ENCODE measurements at regions not wholly inside any gene's neighbourhood (a gene's known extent, or its start where the extent isn't known, plus 50 kb on each side); places are given as distances from the start of the nearest gene placed in this dataset.
A peak's percentile ranks its signal among the peaks of the same experiment; 100 is the strongest.

DNA sequence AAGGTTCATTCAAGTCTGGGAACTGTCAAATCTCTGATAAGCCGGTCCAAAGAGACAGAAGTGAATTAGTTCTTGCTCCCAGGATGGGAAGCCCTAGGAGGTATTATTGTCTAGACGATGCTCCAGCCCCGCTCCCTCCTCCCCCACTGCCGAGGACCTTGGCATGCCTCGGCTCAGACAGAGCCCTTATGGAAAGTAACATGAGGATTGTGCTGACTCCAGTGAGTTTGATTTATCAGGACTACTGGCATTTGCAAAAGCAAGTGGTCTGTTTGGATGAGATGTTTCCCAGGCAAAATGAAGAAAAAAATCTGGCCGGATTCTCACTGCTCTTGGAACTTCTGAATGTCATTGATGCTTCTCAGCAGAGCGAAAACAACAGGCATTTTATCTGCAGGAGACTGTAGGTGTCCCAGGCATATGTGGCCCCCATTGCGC is 341.0 kb downstream of the ETS1 start:
- Histone ChIP-seq H2BK5ac (ENCODE audit: low read depth, low read length, poor library complexity, severe bottlenecking) (no peak overlapping the region), H3K23ac (ENCODE audit: low read depth, low read length) (no peak overlapping the region), H2AK5ac (ENCODE audit: low read depth, low read length) (no peak overlapping the region), H2AFZ (replicated peaks; ENCODE audit: low read length, poor library complexity) (no peak overlapping the region), H3K4ac (ENCODE audit: low read depth, low read length) (no peak overlapping the region), H3K79me1 (ENCODE audit: low read depth in 1 of 2, low read length in 2 of 2) (no peaks in the 10 kb centered on the region), H4K20me1 (ENCODE audit: insufficient read depth, low read length) (no peaks in the 10 kb centered on the region), H3K36me3 (ENCODE audit: control insufficient read depth, insufficient read depth, low read length) (no peaks in the 10 kb centered on the region), H2AK9ac (replicated peaks; ENCODE audit: low read depth, low read length, poor library complexity) (no peak overlapping the region), H4K91ac (ENCODE audit: insufficient read depth, low read depth, low read length) (no peak overlapping the region), H2BK120ac (ENCODE audit: low read depth, low read length) (no peak overlapping the region), H3K56ac (ENCODE audit: extremely low read depth, insufficient read depth, low read length) (no peak overlapping the region), H3K4me1 (ENCODE audit: control insufficient read depth, insufficient read depth, low read length) (peaks cover 7% of the 10 kb centered on the region), H3K27ac (ENCODE audit: insufficient read depth, low read length) (peak overlapping the region; percentile 28; the same call in 1 of the 2 replicates), H3K18ac (ENCODE audit: low read depth, low read length) (peak overlapping the region; percentile 38; the same call in 1 of the 2 replicates), H2BK15ac (ENCODE audit: low read depth, low read length) (no peak overlapping the region), H3K14ac (replicated peaks; ENCODE audit: low read depth, low read length) (no peak overlapping the region), H3K9ac (ENCODE audit: low read depth, low read length) (no peak overlapping the region), H3K4me3 (ENCODE audit: insufficient read depth, low read depth, low read length) (no peak overlapping the region), H3K27me3 (ENCODE audit: control insufficient read depth, insufficient read depth, low read length) (no peaks in the 10 kb centered on the region), H3K4me2 (ENCODE audit: low read depth, low read length) (peak overlapping the region; percentile 8; the same call in 1 of the 2 replicates), H3K9me1 (ENCODE audit: insufficient read depth, low read length) (no peaks in the 10 kb centered on the region), H4K8ac (ENCODE audit: low read depth in 2 of 2, low read length in 2 of 2) (no peak overlapping the region), H3K9me3 (ENCODE audit: control insufficient read depth, insufficient read depth, low read length) (no peaks in the 10 kb centered on the region), H4K5ac (ENCODE audit: low read depth, low read length) (no peak overlapping the region; the same call in 1 of the 2 replicates), H2BK20ac (ENCODE audit: low read depth, low read length) (no peak overlapping the region)
- in situ Hi-C loops (cut with MboI; ENCODE audit: low sequenced_read_pairs) (no loop called here), intact Hi-C loops (cut with micrococcal nuclease) (no loop called here), dilution Hi-C loops (cut with HindIII; ENCODE audit: low sequenced_read_pairs, unreplicated experiment) (no loop called here)
- WGBS, 2 experiments (ENCODE audit: extremely low coverage in 2 of 2, insufficient read length in 1 of 2): 63% methylated on average over 3 of the region's 8 CpGs; no CpG with 5 or more reads in 1 of the 2 experiments
- TF ChIP-seq, protein P1, sequence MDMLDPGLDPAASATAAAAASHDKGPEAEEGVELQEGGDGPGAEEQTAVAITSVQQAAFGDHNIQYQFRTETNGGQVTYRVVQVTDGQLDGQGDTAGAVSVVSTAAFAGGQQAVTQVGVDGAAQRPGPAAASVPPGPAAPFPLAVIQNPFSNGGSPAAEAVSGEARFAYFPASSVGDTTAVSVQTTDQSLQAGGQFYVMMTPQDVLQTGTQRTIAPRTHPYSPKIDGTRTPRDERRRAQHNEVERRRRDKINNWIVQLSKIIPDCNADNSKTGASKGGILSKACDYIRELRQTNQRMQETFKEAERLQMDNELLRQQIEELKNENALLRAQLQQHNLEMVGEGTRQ (IDR thresholded peaks at IDR 0.05; ENCODE audit: low read depth, low read length): no peak
- CTCF ChIA-PET: no interaction called here
- ATAC-seq (ENCODE audit: low read depth) (no peak), DNase-seq (peak; percentile 12)
- BruUV-seq (replicated peaks): no TSS peak
- POLR2A ChIA-PET (ENCODE audit: unreplicated experiment): no interaction called here
